NCI-H748 (cell line): ENCODE measurements at regions not wholly inside any gene's neighbourhood (a gene's known extent, or its start where the extent isn't known, plus 50 kb on each side); places are given as distances from the start of the nearest gene placed in this dataset.
"Not testable (repeated sequence)": the region's sequence is repeated elsewhere in the genome, so short reads cannot be mapped to it uniquely, and the experiment has no call there.

ENCODE experiments used
- DNase-seq: peaks from one replicate; lab custom pipeline; 2025; ENCODE audit not compliant: unreplicated experiment; lab: John Stamatoyannopoulos, UW

- DNase-seq: not testable (repeated sequence)
Observed at GRCh38 chr21:14009238-14009981, 201.3 kb downstream of the LIPI start.

- not testable (repeated sequence) for DNase-seq
Observed at GRCh38 chr21:14008436-14008835, 202.3 kb downstream of the LIPI start.

GRCh38 chr21:14008006-14008405 lies 202.7 kb downstream of the LIPI start:
- DNase-seq: not testable (repeated sequence)

GRCh38 chr21:14006144-14006543 lies 204.6 kb downstream of the LIPI start:
- not testable (repeated sequence) for DNase-seq

- DNase-seq: not testable (repeated sequence)
Observed at GRCh38 chr21:13986996-13987958, 223.5 kb downstream of the LIPI start.

GRCh38 chr21:13985865-13986863 lies 224.6 kb downstream of the LIPI start:
- not testable (repeated sequence) for DNase-seq

GRCh38 chr21:13985137-13985864 lies 225.5 kb downstream of the LIPI start:
- DNase-seq: not testable (repeated sequence)

- not testable (repeated sequence) for DNase-seq
Observed at GRCh38 chr21:13984728-13985127, 226.0 kb downstream of the LIPI start.

- DNase-seq: not testable (repeated sequence)
Observed at GRCh38 chr21:13981176-13982087, 229.3 kb downstream of the LIPI start.

- DNase-seq: peak; percentile 86
Observed at GRCh38 chr21:13980115-13980662, 230.6 kb downstream of the LIPI start.

- not testable (repeated sequence) for DNase-seq
Observed at GRCh38 chr21:13979608-13980007, 231.1 kb downstream of the LIPI start.

GRCh38 chr21:13974582-13974981 lies 236.2 kb downstream of the LIPI start:
- DNase-seq: not testable (repeated sequence)

- not testable (repeated sequence) for DNase-seq
Observed at GRCh38 chr21:13969853-13970252, 240.9 kb downstream of the LIPI start.

- DNase-seq: not testable (repeated sequence)
Observed at GRCh38 chr21:13969002-13969401, 241.8 kb downstream of the LIPI start.

GRCh38 chr21:13963259-13963658 lies 247.5 kb downstream of the LIPI start:
- DNase-seq: not testable (repeated sequence)

- no peak for DNase-seq
Observed at GRCh38 chr21:13937236-13937635, 273.5 kb downstream of the LIPI start.

GRCh38 chr21:13936033-13936937 lies 274.5 kb downstream of the LIPI start:
- DNase-seq: not testable (repeated sequence)
